Motor neuron (in vitro differentiated cells): ENCODE measurements at regions not wholly inside any gene's neighbourhood (a gene's known extent, or its start where the extent isn't known, plus 50 kb on each side); places are given as distances from the start of the nearest gene placed in this dataset.

ENCODE experiments used
- ATAC-seq, 8 experiments: fragments of 200-7000 bp; cut with Tn5 transposase; replicated peaks in 6 of 8; 2 replicates each; pipeline ENCODE4 v1.8.0; 2021; ENCODE audit warnings: mild to moderate bottlenecking in 8 of 8, moderate library complexity in 8 of 8
- H3K27ac ChIP-seq, 2 donors: fragments of 250-450 bp; sonication (Bioruptor Pico); 2 replicates each; pipeline ENCODE4 v1.9.0; 2021; ENCODE audit warnings: antibody characterized with exemption in 2 of 2, mild to moderate bottlenecking in 2 of 2, moderate library complexity in 1 of 2
- H3K4me1 ChIP-seq, 2 donors: fragments of 250-450 bp; sonication (Bioruptor Pico); replicated peaks in 1 of 2; 2 replicates each; pipeline ENCODE4 v1.6.1; 2021; ENCODE audit warnings: antibody characterized with exemption in 2 of 2, mild to moderate bottlenecking in 2 of 2, moderate library complexity in 1 of 2
- H3K4me3 ChIP-seq, 5 donors: fragments of 250-450 bp; sonication (Bioruptor Pico); 2 replicates each; pipeline ENCODE4 v1.9.0; 2021; ENCODE audit warnings: antibody characterized with exemption in 5 of 5, mild to moderate bottlenecking in 5 of 5, moderate library complexity in 4 of 5
- WGBS, 10 experiments: fragments of 450-650 bp; shearing (Covaris generic); methylation state at CpG; one replicate each; pipeline ENCODE4 v1.0.0; 2022; 5-methylcytosine and 5-hydroxymethylcytosine counted together
- in situ Hi-C, 9 experiments: fragments of 400-800 bp; cut with MboI; loops; one replicate each; pipeline ENCODE4 v1.15.0; 2021; ENCODE audit warnings: low sequenced_read_pairs in 9 of 9, low pct_unique_long_range_greater_than_20kb in 2 of 9; ENCODE audit not compliant: unreplicated experiment in 9 of 9

DNA sequence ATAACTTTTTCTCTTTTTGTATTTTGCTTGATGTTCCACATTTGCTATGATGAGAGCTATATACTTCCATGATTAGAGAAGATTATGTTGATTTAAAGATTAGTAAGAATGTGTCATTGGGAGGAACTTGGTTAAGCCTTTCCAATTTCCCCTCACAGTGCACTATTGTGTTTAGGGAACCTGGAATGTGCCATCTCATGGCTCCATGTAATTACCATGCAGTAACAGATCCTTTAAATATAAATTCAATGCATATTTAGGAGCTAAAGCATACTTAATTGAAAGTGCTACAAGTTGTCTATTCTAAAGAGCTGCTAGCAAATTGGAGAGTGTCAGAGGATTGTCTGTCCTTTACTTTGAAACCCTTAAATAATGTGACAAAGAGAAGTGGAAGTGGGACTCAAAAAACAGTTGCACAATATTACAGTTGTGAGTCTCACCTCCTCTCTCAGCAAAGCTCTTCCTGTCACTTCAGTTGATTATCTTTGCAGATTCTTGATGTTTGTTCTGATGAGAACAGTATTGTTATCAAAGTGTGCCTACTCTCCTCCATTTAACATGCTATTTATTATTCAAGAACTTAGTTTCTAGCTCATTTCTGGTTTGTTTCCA, 1162.7 kb upstream of the ZEB2 start:
- in situ Hi-C loops: no loop called here
- Histone ChIP-seq H3K4me1 (no peaks in the 10 kb centered on the region), H3K27ac (no peak overlapping the region), H3K4me3 (no peak overlapping the region)
- ATAC-seq: peak in 3 of 8 experiments; percentile 35 to 91 (median 82)

DNA sequence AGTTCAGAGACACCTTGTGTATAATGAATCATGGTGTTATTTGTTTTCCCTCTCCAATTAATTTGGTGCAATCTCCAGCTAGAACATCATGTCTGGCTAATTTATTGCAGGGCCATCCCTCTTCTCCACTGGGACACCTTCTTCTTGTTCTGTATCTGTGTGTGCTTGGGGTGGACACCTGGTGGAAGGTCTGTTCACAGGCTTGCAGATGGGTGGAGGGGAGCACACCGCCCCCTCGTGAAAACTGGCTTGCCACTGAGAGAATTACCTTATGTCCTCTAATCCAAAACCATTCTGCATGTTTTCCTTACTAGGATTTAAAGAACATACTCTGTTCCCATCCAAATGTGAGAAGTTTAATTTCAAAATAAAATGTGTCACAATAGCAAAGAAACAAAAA, 1160.4 kb upstream of the ZEB2 start:
- Histone ChIP-seq H3K4me1 (no peaks in the 10 kb centered on the region), H3K27ac (no peak overlapping the region), H3K4me3 (no peak overlapping the region)
- in situ Hi-C loops: no loop called here
- no peak for ATAC-seq
- 91 to 100% (median 93%) methylated on average over 2 of the region's 2 CpGs; no CpG with 5 or more reads in 7 of the 10 experiments for WGBS, 10 experiments

DNA sequence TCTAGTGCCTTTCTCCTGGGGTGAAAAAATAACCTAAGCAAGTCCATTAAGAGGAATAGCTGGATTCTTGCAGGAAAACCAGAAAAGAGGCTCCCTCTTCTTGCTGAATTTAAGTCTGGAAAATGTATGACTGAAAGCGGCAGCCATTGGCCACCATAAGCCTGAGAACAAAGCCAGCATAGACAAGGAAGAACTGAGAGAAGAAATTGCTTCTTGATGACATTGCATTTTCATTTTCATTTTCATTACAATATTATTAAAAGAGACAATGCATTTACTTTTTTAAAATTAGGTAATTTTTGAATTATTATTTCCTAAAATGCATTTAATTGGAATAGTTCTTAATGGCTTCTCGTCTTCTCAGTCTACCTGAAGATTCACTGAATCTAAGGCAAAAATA, 1157.5 kb upstream of the ZEB2 start:
- no peak overlapping the region for H3K27ac ChIP-seq
- no peaks in the 10 kb centered on the region for H3K4me1 ChIP-seq
- WGBS, 10 experiments: 61 to 100% (median 96%) methylated on average over 1 to 2 of the region's 2 CpGs; no CpG with 5 or more reads in 1 of the 10 experiments
- H3K4me3 ChIP-seq: no peak overlapping the region
- in situ Hi-C loops: no loop called here
- ATAC-seq: no peak

DNA sequence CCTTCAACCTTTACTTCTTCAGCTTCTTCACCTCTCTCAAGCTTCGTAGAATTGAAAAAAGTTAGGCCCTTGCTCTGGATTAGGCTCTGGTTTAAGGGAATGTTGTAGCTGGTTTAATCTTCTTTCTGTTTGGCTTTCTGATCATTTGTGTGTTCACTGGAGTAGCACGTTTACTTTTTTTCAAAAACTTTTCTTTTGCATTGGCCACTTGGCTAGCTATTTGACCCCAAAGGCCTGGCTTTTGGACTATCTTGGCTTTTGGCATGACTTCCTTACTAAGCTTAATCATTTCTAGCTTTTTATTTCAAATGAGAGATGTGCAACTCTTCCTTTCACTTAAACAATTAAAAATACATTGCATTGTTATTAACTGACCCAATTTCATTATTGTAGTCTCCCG, 1154.8 kb upstream of the ZEB2 start:
- Histone ChIP-seq H3K4me1 (peaks cover under 1% of the 10 kb centered on the region in 2 donors), H3K27ac (no peak overlapping the region), H3K4me3 (no peak overlapping the region)
- in situ Hi-C loops: no loop called here
- ATAC-seq: no peak
- WGBS, 10 experiments: 35 to 100% (median 87%) methylated on average over 1 to 3 of the region's 3 CpGs

DNA sequence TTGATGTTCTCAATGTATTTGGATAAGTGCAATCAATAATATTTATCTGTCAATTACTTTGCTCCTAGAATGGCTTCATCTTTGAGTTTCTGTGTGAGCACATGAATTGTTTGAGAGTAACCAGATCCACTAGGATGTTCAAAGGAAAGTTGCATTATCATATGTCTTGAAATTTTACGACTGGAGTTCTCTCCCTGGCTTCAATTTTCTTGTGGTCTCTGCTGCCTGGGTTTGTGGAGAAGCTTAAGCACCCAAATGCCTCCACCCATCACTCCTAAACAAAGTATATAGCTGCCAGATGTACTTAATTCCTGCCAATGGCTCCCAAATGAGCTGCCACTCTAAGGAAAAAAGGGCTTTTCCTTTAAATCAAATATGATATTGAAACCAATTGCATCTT, 1149.4 kb upstream of the ZEB2 start:
- Histone ChIP-seq H3K4me1 (peaks cover 6 to 9% of the 10 kb centered on the region in 2 donors), H3K27ac (no peak overlapping the region), H3K4me3 (no peak overlapping the region)
- ATAC-seq: no peak
- 0 to 86% (median 44%) methylated on average over 1 of the region's 1 CpG; no CpG with 5 or more reads in 6 of the 10 experiments for WGBS, 10 experiments
- in situ Hi-C loops: no loop called here

DNA sequence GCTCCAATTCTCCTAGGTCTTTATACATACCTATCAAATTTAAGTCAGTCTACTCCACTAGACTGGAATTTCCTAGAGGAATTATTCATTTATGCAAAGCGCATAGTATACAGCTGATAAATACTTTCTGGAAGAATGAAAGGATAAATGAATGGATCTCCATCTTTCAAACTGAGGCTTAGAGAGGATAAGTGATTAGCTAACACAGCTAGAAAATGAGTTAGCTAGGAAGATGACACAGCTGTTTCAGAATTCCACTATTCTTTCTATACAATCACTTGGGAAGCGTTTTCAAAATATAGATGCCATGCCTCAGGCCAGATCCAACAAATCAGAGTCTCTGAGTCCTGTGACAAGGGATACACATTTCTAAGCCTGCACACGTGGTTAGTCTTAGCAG, 1146.6 kb upstream of the ZEB2 start:
- in situ Hi-C loops: no loop called here
- no peak overlapping the region for H3K27ac ChIP-seq
- no peak overlapping the region for H3K4me3 ChIP-seq
- H3K4me1 ChIP-seq: peaks cover 6 to 9% of the 10 kb centered on the region in 2 donors
- peak in 3 of 8 experiments; percentile 18 to 35 (median 29) for ATAC-seq
- WGBS, 10 experiments: 75 to 100% (median 87%) methylated on average over 1 to 3 of the region's 3 CpGs

DNA sequence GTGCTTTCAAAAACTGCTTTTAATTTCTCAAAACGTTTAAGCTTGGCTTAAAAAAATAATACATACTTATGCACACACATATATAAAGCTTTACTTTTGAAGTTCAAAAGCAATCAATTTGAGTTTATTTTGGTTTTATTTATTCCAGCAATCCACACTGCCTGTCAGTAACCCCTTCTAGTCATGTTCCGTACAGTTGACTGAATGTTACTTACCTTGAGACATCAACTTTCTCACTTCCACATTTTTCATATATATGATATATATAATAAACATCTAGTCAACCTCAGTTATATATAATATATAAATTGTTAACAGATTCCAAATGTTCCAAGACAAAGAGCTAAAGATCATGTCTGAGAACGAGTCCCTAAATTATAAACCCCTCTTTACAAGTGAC, 1137.3 kb upstream of the ZEB2 start:
- Histone ChIP-seq H3K27ac (no peak overlapping the region), H3K4me3 (no peak overlapping the region), H3K4me1 (peaks cover 0 to 26% of the 10 kb centered on the region in 2 donors)
- 61 to 100% (median 85%) methylated on average over 2 to 3 of the region's 3 CpGs; no CpG with 5 or more reads in 1 of the 10 experiments for WGBS, 10 experiments
- ATAC-seq: no peak
- in situ Hi-C loops: no loop called here

DNA sequence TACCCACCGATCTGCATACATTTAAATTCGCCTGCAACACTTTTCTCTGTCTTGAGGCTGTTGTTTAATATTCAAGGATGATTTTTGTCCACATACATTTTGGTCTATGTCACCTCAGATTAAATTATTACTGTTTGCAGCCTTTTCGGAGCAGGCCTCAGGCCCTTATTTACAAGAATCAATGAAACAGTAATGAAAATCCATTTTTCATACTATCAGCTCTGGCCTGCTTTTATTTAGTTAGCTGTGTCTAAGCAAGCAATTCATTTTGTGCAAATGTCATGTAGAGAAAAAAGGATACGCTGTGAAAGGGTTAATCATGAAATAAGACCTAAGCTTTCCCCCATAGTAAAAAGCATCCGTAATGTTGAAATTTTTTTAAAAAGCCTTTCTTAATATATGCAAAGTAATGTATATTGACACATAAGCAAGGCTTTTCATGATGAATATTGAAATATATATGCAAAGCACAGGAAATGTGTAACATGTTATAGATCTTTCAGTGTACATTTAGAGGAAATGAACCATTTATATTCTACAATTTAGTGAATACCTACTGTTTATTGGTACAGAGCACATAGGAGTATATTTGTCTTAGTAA, 1135.3 kb upstream of the ZEB2 start:
- 0 to 86% (median 52%) methylated on average over 1 to 5 of the region's 5 CpGs; no CpG with 5 or more reads in 1 of the 10 experiments for WGBS, 10 experiments
- Histone ChIP-seq H3K4me1 (peaks cover 0 to 26% of the 10 kb centered on the region in 2 donors), H3K27ac (no peak overlapping the region), H3K4me3 (no peak overlapping the region)
- ATAC-seq: peak in 6 of 8 experiments; percentile 12 to 76 (median 49)
- in situ Hi-C loops: no loop called here

DNA sequence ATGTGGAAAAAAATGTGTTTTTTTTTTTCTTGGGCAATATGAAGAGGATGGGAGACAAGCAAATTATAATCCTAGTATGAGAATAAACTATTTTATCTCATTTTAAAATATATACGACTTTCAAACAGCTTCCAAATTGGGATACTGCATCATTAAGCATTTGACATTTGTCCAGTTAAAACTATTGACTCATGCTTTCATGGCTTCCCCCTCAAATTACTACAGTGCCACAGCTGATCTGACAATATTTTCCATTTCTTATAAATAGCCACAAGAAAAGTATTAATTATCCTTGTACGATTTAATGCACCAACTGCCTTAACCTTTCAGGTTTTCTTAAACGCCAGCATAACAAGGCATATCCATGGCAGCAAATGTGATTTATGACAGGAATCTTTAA, 1134.8 kb upstream of the ZEB2 start:
- 0 to 93% (median 68%) methylated on average over 1 to 3 of the region's 3 CpGs for WGBS, 10 experiments
- H3K27ac ChIP-seq: no peak overlapping the region
- peaks cover 0 to 26% of the 10 kb centered on the region in 2 donors for H3K4me1 ChIP-seq
- in situ Hi-C loops: no loop called here
- H3K4me3 ChIP-seq: no peak overlapping the region
- peak in 3 of 8 experiments; percentile 10 to 30 (median 22) for ATAC-seq

DNA sequence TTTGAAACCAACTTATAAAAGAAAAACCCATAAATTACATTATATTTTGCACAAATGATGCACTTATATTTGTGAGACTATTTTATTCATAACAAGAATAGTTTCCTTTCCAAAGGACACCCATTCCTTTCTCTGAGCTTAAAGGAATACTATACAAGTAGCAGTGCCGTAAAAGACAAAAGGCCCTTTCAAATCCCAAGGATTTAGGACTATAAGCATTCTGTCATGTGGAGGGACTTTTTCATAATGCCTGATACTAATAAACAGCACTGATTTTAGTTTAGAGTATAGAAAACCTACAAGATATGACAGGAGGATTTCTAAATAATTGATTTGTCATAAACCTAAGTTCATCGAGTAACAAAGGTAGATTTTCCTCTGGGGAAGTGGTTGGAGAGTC, 1134.2 kb upstream of the ZEB2 start:
- peaks cover 0 to 26% of the 10 kb centered on the region in 2 donors for H3K4me1 ChIP-seq
- WGBS, 10 experiments: 46 to 100% (median 87%) methylated on average over 1 to 2 of the region's 2 CpGs; no CpG with 5 or more reads in 2 of the 10 experiments
- H3K27ac ChIP-seq: no peak overlapping the region
- H3K4me3 ChIP-seq: no peak overlapping the region
- in situ Hi-C loops: no loop called here
- ATAC-seq: no peak

DNA sequence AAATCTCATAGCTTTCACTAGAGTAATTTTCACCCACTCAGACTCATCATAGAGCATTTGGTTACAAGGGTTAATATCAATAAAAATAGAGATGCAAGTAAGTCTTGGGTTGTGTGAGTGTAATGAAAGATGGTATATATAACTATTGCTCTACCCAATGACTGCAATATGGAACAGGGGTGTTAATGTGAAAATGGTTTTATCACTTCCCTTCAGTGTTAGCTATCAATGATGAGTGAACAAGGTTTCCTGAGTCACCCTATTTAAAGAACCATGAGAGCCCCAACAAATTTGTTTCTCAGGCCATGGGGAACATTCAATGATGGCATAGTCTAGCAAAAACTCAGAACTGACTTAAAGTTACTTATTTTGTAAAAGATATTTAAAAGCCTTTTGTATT, 1133.6 kb upstream of the ZEB2 start:
- ATAC-seq: no peak
- peaks cover 0 to 26% of the 10 kb centered on the region in 2 donors for H3K4me1 ChIP-seq
- H3K4me3 ChIP-seq: no peak overlapping the region
- H3K27ac ChIP-seq: no peak overlapping the region
- in situ Hi-C loops: no loop called here

DNA sequence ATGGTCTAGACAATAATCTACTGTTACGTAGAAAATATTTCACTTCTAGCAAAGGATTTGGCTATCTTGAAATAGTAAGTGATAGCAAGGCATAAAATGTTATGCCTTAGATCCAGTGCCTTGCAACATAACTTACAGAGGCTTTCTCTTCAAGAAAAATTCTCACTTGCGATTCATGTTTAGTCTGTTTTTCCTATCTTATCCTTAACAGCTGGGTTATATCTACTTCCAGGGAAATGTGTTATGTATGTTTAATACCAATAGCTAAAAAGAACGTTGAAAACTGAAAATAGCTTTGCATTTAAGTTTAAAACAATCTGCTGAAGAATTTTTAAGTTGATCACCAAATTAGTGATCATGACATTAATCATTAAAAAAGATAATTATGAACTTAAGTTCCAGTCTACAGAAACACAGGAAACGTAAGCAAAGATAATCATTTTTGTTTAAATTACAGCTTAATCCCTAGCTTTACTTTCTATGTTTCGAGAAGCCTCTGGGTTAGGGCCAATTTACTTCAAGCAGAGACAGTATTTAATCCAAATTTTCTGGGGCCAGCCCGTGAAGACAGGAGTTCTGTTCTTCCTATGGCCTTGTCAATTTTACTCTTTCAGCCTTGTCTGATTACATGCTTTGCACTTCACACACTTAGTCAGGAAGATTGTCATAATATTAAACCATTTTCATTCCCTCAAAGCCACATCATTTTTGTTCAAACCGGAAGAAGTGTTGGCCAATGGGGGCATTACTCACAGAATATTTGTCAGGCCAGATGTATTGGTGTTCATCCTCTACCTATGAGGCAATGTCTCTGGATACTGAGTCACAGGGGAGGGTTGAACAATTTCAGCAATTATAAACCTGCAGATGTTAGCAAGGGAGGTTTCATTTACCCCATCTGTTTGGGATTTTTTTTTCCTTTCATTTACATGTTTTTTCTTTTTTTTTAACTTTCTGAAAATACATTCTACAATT, 1132.9 kb upstream of the ZEB2 start:
- 64 to 100% (median 88%) methylated on average over 4 to 7 of the region's 7 CpGs for WGBS, 10 experiments
- Histone ChIP-seq H3K4me3 (no peak overlapping the region), H3K27ac (no peak overlapping the region), H3K4me1 (peaks cover 0 to 26% of the 10 kb centered on the region in 2 donors)
- ATAC-seq: peak in 2 of 8 experiments; percentile 68 to 83
- in situ Hi-C loops: no loop called here

DNA sequence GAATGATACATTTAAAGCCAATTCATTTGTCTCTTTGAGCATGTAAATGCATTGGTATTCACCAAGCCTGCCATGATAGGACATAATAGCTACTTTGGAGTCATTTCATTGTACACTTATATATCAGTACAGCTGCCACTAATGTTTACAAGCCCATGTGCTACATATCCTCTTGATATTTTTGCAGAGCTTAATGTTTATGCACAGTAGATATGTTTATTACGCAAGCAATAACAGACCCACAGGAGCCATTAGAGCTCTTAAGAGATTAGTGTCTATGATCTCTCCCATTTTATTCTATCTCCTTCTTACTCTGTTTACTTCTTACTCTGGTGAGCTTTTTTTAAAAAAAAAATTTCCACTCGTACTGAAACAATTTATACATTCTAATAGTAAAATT, 1132.1 kb upstream of the ZEB2 start:
- WGBS, 10 experiments: 57 to 100% (median 85%) methylated on average over 1 to 2 of the region's 2 CpGs
- in situ Hi-C loops: no loop called here
- no peak for ATAC-seq
- H3K4me3 ChIP-seq: no peak overlapping the region
- no peak overlapping the region for H3K27ac ChIP-seq
- H3K4me1 ChIP-seq: peaks cover 0 to 26% of the 10 kb centered on the region in 2 donors
